H9 (cell line): ENCODE measurements at regions not wholly inside any gene's neighbourhood (a gene's known extent, or its start where the extent isn't known, plus 50 kb on each side); places are given as distances from the start of the nearest gene placed in this dataset.

Source experiments
- DNase-seq: peaks from one replicate; pipeline ENCODE4 v3.0.0-alpha.2; 2017
- H2AFZ ChIP-seq: one replicate; pipeline ENCODE4 v1.6.1; 2013; ENCODE audit warnings: mild to moderate bottlenecking, low read length, control low read depth, moderate library complexity
- H2AK5ac ChIP-seq: 2 replicates; pipeline ENCODE4 v1.6.1; 2013; ENCODE audit warnings: low read length, control low read depth, mixed read lengths; ENCODE audit not compliant: insufficient read length
- H2BK120ac ChIP-seq: one replicate; pipeline ENCODE4 v1.6.1; 2013; ENCODE audit warnings: low read depth, mild to moderate bottlenecking, low read length, control low read depth, inconsistent platforms; ENCODE audit not compliant: poor library complexity, severe bottlenecking
- H2BK12ac ChIP-seq: 2 replicates; pipeline ENCODE4 v1.6.1; 2013; ENCODE audit warnings: low read length, control low read depth, mixed read lengths, low read depth; ENCODE audit not compliant: insufficient read length
- H2BK15ac ChIP-seq: 2 replicates; pipeline ENCODE4 v1.6.1; 2013; ENCODE audit warnings: low read depth, low read length, control low read depth
- H2BK20ac ChIP-seq: one replicate; pipeline ENCODE4 v1.6.1; 2013; ENCODE audit warnings: low read depth, mild to moderate bottlenecking, low read length, control low read depth, inconsistent platforms; ENCODE audit not compliant: poor library complexity, severe bottlenecking
- H2BK5ac ChIP-seq: 2 replicates; pipeline ENCODE4 v1.6.1; 2013; ENCODE audit warnings: low read length, control low read depth, mixed read lengths; ENCODE audit not compliant: insufficient read length
- H3K14ac ChIP-seq: 2 replicates; pipeline ENCODE4 v1.6.1; 2013; ENCODE audit warnings: low read length, control low read depth; ENCODE audit not compliant: insufficient read depth
- H3K18ac ChIP-seq: 2 replicates; pipeline ENCODE4 v1.6.1; 2013; ENCODE audit warnings: low read depth, mild to moderate bottlenecking, mixed read lengths, low read length, control low read depth; ENCODE audit not compliant: insufficient read length
- H3K23ac ChIP-seq: 2 replicates; pipeline ENCODE4 v1.6.1; 2013; ENCODE audit warnings: low read length, control low read depth, mixed read lengths, low read depth; ENCODE audit not compliant: insufficient read length
- H3K23me2 ChIP-seq: 2 replicates; pipeline ENCODE4 v1.6.1; 2013; ENCODE audit warnings: low read depth, mild to moderate bottlenecking, mixed read lengths, low read length, control low read depth; ENCODE audit not compliant: insufficient read length, poor library complexity, severe bottlenecking
- H3K27ac ChIP-seq: 2 replicates; pipeline ENCODE4 v1.5.1; 2013; ENCODE audit warnings: low read length, control low read depth, mixed read lengths, low read depth; ENCODE audit not compliant: insufficient read length
- H3K27me3 ChIP-seq: 2 replicates; pipeline ENCODE4 v1.6.1; 2013; ENCODE audit warnings: low read length, control low read depth, inconsistent platforms; ENCODE audit not compliant: insufficient read depth
- H3K4ac ChIP-seq: 2 replicates; pipeline ENCODE4 v1.6.1; 2013; ENCODE audit warnings: low read depth, mild to moderate bottlenecking, control low read depth, inconsistent platforms, low read length, moderate library complexity
- H3K4me1 ChIP-seq: 2 replicates; pipeline ENCODE4 v1.6.1; 2013; ENCODE audit warnings: low read length, control low read depth, inconsistent platforms; ENCODE audit not compliant: insufficient read depth
- H3K4me2 ChIP-seq: 2 replicates; pipeline ENCODE4 v1.6.1; 2013; ENCODE audit warnings: low read length, control low read depth, mixed read lengths; ENCODE audit not compliant: insufficient read length, insufficient read depth
- H3K56ac ChIP-seq: 2 replicates; pipeline ENCODE4 v1.6.1; 2013; ENCODE audit warnings: low read depth, mild to moderate bottlenecking, mixed read lengths, low read length, control low read depth; ENCODE audit not compliant: insufficient read length
- H3K79me1 ChIP-seq: 2 replicates; pipeline ENCODE4 v1.6.1; 2013; ENCODE audit warnings: low read depth, mild to moderate bottlenecking, moderate library complexity, low read length, control low read depth, inconsistent platforms; ENCODE audit not compliant: insufficient read depth, poor library complexity, severe bottlenecking
- H3K79me2 ChIP-seq: 2 replicates; pipeline ENCODE4 v1.6.1; 2013; ENCODE audit warnings: low read length, control low read depth, inconsistent platforms; ENCODE audit not compliant: insufficient read depth
- H3K9ac ChIP-seq: 2 replicates; pipeline ENCODE4 v1.6.1; 2013; ENCODE audit warnings: low read length, control low read depth, mixed read lengths; ENCODE audit not compliant: insufficient read length; ENCODE audit errors: extremely low read depth
- H3K9me3 ChIP-seq: one replicate; pipeline ENCODE4 v1.6.1; 2013; ENCODE audit warnings: low read depth, low read length, inconsistent platforms; ENCODE audit not compliant: control insufficient read depth
- H3T11ph ChIP-seq: one replicate; pipeline ENCODE4 v1.6.1; 2013; ENCODE audit warnings: mild to moderate bottlenecking, low read length, control low read depth, inconsistent platforms
- H4K20me1 ChIP-seq: one replicate; pipeline ENCODE4 v1.6.1; 2013; ENCODE audit not compliant: control insufficient read depth, insufficient read length, insufficient read depth
- H4K5ac ChIP-seq: 2 replicates; pipeline ENCODE4 v1.6.1; 2013; ENCODE audit warnings: low read depth, mild to moderate bottlenecking, mixed read lengths, low read length, control low read depth; ENCODE audit not compliant: insufficient read length
- H4K8ac ChIP-seq: replicated peaks from 2 replicates; pipeline ENCODE4 v1.6.1; 2013; ENCODE audit warnings: low read length, control low read depth, mixed read lengths, low read depth; ENCODE audit not compliant: insufficient read length
- H4K91ac ChIP-seq: 2 replicates; pipeline ENCODE4 v1.6.1; 2013; ENCODE audit warnings: low read depth, mild to moderate bottlenecking, moderate library complexity, mixed read lengths, low read length, control low read depth; ENCODE audit not compliant: insufficient read length
- H3K27ac Mint-ChIP-seq, 3 experiments: 2 replicates in 2 of 3; 3 replicates in 1 of 3; pipeline ENCODE4 v1.8.0; 2020 to 2021; ENCODE audit warnings: mixed read lengths in 3 of 3, mild to moderate bottlenecking in 1 of 3, moderate library complexity in 1 of 3
- H3K27me3 Mint-ChIP-seq: 2 replicates; pipeline ENCODE4 v1.8.0; 2021; ENCODE audit warnings: low read depth, mild to moderate bottlenecking, moderate library complexity, mixed read lengths
- H3K36me3 Mint-ChIP-seq, 3 experiments: 2 replicates in 2 of 3; 3 replicates in 1 of 3; pipeline ENCODE4 v1.8.0; 2020 to 2021; ENCODE audit warnings: low read depth in 3 of 3, mixed read lengths in 3 of 3; ENCODE audit not compliant: insufficient read depth in 1 of 3
- H3K4me1 Mint-ChIP-seq, 2 experiments: 2 replicates each; pipeline ENCODE4 v1.8.0; 2020; ENCODE audit warnings: mixed read lengths in 2 of 2
- H3K4me3 Mint-ChIP-seq, 2 experiments: 2 replicates in 1 of 2; 3 replicates in 1 of 2; pipeline ENCODE4 v1.8.0; 2020 to 2021; ENCODE audit warnings: mild to moderate bottlenecking in 2 of 2, mixed read lengths in 2 of 2, moderate library complexity in 1 of 2
- H3K9me3 Mint-ChIP-seq, 2 experiments: 2 replicates in 1 of 2; 3 replicates in 1 of 2; pipeline ENCODE4 v1.8.0; 2020; ENCODE audit warnings: mild to moderate bottlenecking in 2 of 2, mixed read lengths in 2 of 2, moderate library complexity in 1 of 2
- WGBS: extraction: QIAGEN DNeasy Blood & Tissue Kit; methylation state at CpG from one replicate; pipeline ENCODE4 v1.1.7; 2013; ENCODE audit warnings: missing lambda C conversion rate, low lambda C conversion rate, mixed read lengths; ENCODE audit not compliant: insufficient read length; ENCODE audit errors: extremely low coverage; 5-methylcytosine and 5-hydroxymethylcytosine counted together
- TF ChIP-seq, protein P1 (sequence below): fragments of 200-600 bp; sonication (generic); conservative IDR thresholded peaks from 3 replicates; pipeline ENCODE4 v1.8.0; 2021; ENCODE audit warnings: antibody characterized with exemption, mild to moderate bottlenecking

DNA sequence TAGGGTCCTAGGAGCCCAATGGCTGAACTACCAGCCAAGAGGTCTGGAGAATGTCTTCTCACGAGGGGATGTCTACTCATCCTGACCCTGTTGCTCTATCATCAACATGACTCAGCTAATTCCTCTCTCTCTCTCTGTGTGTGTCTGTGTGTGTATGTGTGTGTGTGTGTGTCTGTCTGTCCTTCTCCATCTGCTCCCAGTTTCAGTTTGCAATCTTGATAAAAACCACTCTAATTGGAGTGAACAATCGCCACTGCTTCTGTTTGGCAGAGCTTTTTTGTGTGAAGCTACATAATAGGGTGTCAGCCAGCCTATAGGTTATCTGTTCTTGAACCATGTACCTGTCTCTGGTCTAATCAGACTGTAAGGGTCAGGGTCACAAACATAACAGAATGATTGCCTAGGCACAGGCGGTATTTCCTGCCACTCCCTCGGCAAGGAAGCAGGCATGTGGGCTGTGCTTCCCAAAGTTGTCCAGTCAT, 219.8 kb downstream of the SH3BP4 start:
- Histone ChIP-seq H3K79me1 (no peaks in the 10 kb centered on the region), H3K4ac (no peak overlapping the region), H4K8ac (no peak overlapping the region), H2BK5ac (no peak overlapping the region), H3K23me2 (no peaks in the 10 kb centered on the region), H2BK20ac (no peak overlapping the region), H3K56ac (no peak overlapping the region), H3K9me3 (no peaks in the 10 kb centered on the region), H3K18ac (no peak overlapping the region), H3K9ac (no peak overlapping the region), H4K5ac (no peak overlapping the region), H3T11ph (no peak overlapping the region), H2AK5ac (no peak overlapping the region), H3K14ac (no peak overlapping the region), H3K27me3 (no peaks in the 10 kb centered on the region), H3K23ac (no peak overlapping the region), H3K4me1 (no peaks in the 10 kb centered on the region; the same call in 1 of the 2 replicates), H2AFZ (no peak overlapping the region), H3K27ac (no peak overlapping the region), H4K91ac (no peak overlapping the region), H3K79me2 (no peaks in the 10 kb centered on the region), H4K20me1 (no peaks in the 10 kb centered on the region), H3K4me2 (no peak overlapping the region), H2BK12ac (no peak overlapping the region), H2BK120ac (no peak overlapping the region), H2BK15ac (no peak overlapping the region)
- no peaks in the 10 kb centered on the region for H3K36me3 Mint-ChIP-seq
- H3K27ac Mint-ChIP-seq, result no peak overlapping the region
- H3K4me1 Mint-ChIP-seq, result peaks cover 8 to 9% of the 10 kb centered on the region in 2 experiments
- H3K4me3 Mint-ChIP-seq, result no peak overlapping the region
- no CpG with 5 or more reads among the region's 4 CpGs for WGBS
- peaks cover 22% of the 10 kb centered on the region for H3K27me3 Mint-ChIP-seq
- no peak for DNase-seq
- peaks cover 0 to 3% of the 10 kb centered on the region in 2 experiments; a peak in 2 of 5 replicates for H3K9me3 Mint-ChIP-seq
- TF ChIP-seq, protein P1, sequence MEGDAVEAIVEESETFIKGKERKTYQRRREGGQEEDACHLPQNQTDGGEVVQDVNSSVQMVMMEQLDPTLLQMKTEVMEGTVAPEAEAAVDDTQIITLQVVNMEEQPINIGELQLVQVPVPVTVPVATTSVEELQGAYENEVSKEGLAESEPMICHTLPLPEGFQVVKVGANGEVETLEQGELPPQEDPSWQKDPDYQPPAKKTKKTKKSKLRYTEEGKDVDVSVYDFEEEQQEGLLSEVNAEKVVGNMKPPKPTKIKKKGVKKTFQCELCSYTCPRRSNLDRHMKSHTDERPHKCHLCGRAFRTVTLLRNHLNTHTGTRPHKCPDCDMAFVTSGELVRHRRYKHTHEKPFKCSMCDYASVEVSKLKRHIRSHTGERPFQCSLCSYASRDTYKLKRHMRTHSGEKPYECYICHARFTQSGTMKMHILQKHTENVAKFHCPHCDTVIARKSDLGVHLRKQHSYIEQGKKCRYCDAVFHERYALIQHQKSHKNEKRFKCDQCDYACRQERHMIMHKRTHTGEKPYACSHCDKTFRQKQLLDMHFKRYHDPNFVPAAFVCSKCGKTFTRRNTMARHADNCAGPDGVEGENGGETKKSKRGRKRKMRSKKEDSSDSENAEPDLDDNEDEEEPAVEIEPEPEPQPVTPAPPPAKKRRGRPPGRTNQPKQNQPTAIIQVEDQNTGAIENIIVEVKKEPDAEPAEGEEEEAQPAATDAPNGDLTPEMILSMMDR, result no peak
